Astrocyte (in vitro differentiated cells and primary cell): ENCODE measurements at regions not wholly inside any gene's neighbourhood (a gene's known extent, or its start where the extent isn't known, plus 50 kb on each side); places are given as distances from the start of the nearest gene placed in this dataset.

Experiments
- DNase-seq: peaks from one replicate; pipeline ENCODE4 v3.0.0-alpha.2; 2010; ENCODE audit warnings: low read depth
- FAIRE-seq: peaks from 2 replicates; lab custom pipeline; 2011; peaks lifted over from hg19 to GRCh38; lab: Jason Lieb, UNC
- H2AFZ ChIP-seq: 2 replicates; pipeline ENCODE4 v1.6.0; 2012; ENCODE audit warnings: low read depth, low read length, inconsistent platforms
- H3K27ac ChIP-seq: 2 replicates; pipeline ENCODE4 v1.5.1; 2011; ENCODE audit warnings: low read depth, low read length, inconsistent platforms
- H3K27me3 ChIP-seq: 2 replicates; pipeline ENCODE4 v1.6.0; 2011; ENCODE audit warnings: low read length, inconsistent platforms; ENCODE audit not compliant: insufficient read depth
- H3K36me3 ChIP-seq: 2 replicates; pipeline ENCODE4 v1.5.1; 2011; ENCODE audit warnings: low read length, inconsistent platforms; ENCODE audit not compliant: insufficient read depth
- H3K4me1 ChIP-seq: 2 replicates; pipeline ENCODE4 v1.5.1; 2011; ENCODE audit warnings: low read length, inconsistent platforms; ENCODE audit not compliant: insufficient read depth
- H3K4me2 ChIP-seq: 2 replicates; pipeline ENCODE4 v1.6.0; 2012; ENCODE audit warnings: low read length, inconsistent platforms
- H3K4me3 ChIP-seq: 2 replicates; pipeline ENCODE4 v1.5.1; 2011; ENCODE audit warnings: low read depth, mild to moderate bottlenecking, low read length, inconsistent platforms; ENCODE audit not compliant: insufficient read depth
- H3K79me2 ChIP-seq: 2 replicates; pipeline ENCODE4 v1.6.0; 2012; ENCODE audit warnings: mild to moderate bottlenecking, low read length, inconsistent platforms; ENCODE audit not compliant: insufficient read depth
- H3K9ac ChIP-seq: 2 replicates; pipeline ENCODE4 v1.6.0; 2012; ENCODE audit warnings: mild to moderate bottlenecking, low read length, inconsistent platforms
- H3K9me3 ChIP-seq: 2 replicates; pipeline ENCODE4 v1.5.1; 2012; ENCODE audit warnings: low read depth, mild to moderate bottlenecking, low read length, inconsistent platforms; ENCODE audit not compliant: insufficient read depth
- H4K20me1 ChIP-seq: 2 replicates; pipeline ENCODE4 v1.6.0; 2012; ENCODE audit warnings: low read length, inconsistent platforms; ENCODE audit not compliant: insufficient read depth
- H3K27ac Mint-ChIP-seq: one replicate; pipeline ENCODE4 v1.8.0; 2021; ENCODE audit warnings: mild to moderate bottlenecking, mixed read lengths; ENCODE audit not compliant: unreplicated experiment
- H3K27me3 Mint-ChIP-seq: one replicate; pipeline ENCODE4 v1.8.0; 2021; ENCODE audit warnings: low read depth, mixed read lengths; ENCODE audit not compliant: unreplicated experiment
- H3K36me3 Mint-ChIP-seq: one replicate; pipeline ENCODE4 v1.8.0; 2021; ENCODE audit warnings: low read depth, mixed read lengths; ENCODE audit not compliant: unreplicated experiment
- H3K4me1 Mint-ChIP-seq: one replicate; pipeline ENCODE4 v1.8.0; 2021; ENCODE audit warnings: low read depth, mixed read lengths; ENCODE audit not compliant: unreplicated experiment
- H3K4me3 Mint-ChIP-seq: one replicate; pipeline ENCODE4 v1.8.0; 2021; ENCODE audit warnings: mild to moderate bottlenecking, moderate library complexity, mixed read lengths; ENCODE audit not compliant: unreplicated experiment
- H3K9me3 Mint-ChIP-seq: one replicate; pipeline ENCODE4 v1.8.0; 2021; ENCODE audit warnings: mild to moderate bottlenecking, mixed read lengths; ENCODE audit not compliant: unreplicated experiment
- CTCF ChIP-seq: IDR thresholded peaks from 2 replicates; pipeline ENCODE4 v1.5.1; 2011; ENCODE audit warnings: low read depth, mild to moderate bottlenecking, inconsistent platforms, low read length, moderate library complexity; ENCODE audit not compliant: insufficient read depth
- EZH2 ChIP-seq: IDR thresholded peaks from 2 replicates; pipeline ENCODE4 v1.6.1; 2012; ENCODE audit warnings: mild to moderate bottlenecking, low read length, inconsistent platforms; ENCODE audit not compliant: insufficient read depth

GRCh38 chr6:6717953-6718352 lies 129.4 kb downstream of the LY86 start:
- H3K27ac ChIP-seq = no peak overlapping the region
- H3K4me3 ChIP-seq = no peak overlapping the region
- H3K9me3 Mint-ChIP-seq = no peaks in the 10 kb centered on the region
- no peak overlapping the region for H3K9ac ChIP-seq
- no peaks in the 10 kb centered on the region for H4K20me1 ChIP-seq
- H2AFZ ChIP-seq = no peak overlapping the region
- H3K4me3 Mint-ChIP-seq = no peak overlapping the region
- peaks cover 8% of the 10 kb centered on the region for H3K4me1 ChIP-seq
- H3K36me3 Mint-ChIP-seq = no peaks in the 10 kb centered on the region
- DNase-seq = no peak
- H3K9me3 ChIP-seq = no peaks in the 10 kb centered on the region
- no peak for FAIRE-seq
- H3K27ac Mint-ChIP-seq = no peak overlapping the region
- H3K27me3 Mint-ChIP-seq = peaks cover 13% of the 10 kb centered on the region
- peaks cover 8% of the 10 kb centered on the region for H3K4me1 Mint-ChIP-seq
- H3K27me3 ChIP-seq = peaks cover 2% of the 10 kb centered on the region
- no peaks in the 10 kb centered on the region for H3K79me2 ChIP-seq
- H3K4me2 ChIP-seq = no peak overlapping the region
- H3K36me3 ChIP-seq = no peaks in the 10 kb centered on the region
- no peak for TF ChIP-seq EZH2
- TF ChIP-seq CTCF = no peak

- Histone ChIP-seq H3K79me2 (no peaks in the 10 kb centered on the region), H3K9ac (no peak overlapping the region), H3K4me2 (no peak overlapping the region), H3K27me3 (peaks cover 2% of the 10 kb centered on the region), H3K36me3 (no peaks in the 10 kb centered on the region), H2AFZ (no peak overlapping the region), H3K4me3 (no peak overlapping the region), H3K4me1 (peaks cover 18% of the 10 kb centered on the region), H4K20me1 (no peaks in the 10 kb centered on the region), H3K9me3 (no peaks in the 10 kb centered on the region), H3K27ac (no peak overlapping the region)
- H3K27me3 Mint-ChIP-seq = peaks cover 14% of the 10 kb centered on the region
- peaks cover 11% of the 10 kb centered on the region for H3K4me1 Mint-ChIP-seq
- H3K36me3 Mint-ChIP-seq = no peaks in the 10 kb centered on the region
- FAIRE-seq (no peak), DNase-seq (no peak)
- H3K9me3 Mint-ChIP-seq = no peaks in the 10 kb centered on the region
- TF ChIP-seq CTCF (no peak), EZH2 (no peak)
- H3K4me3 Mint-ChIP-seq = no peak overlapping the region
- no peak overlapping the region for H3K27ac Mint-ChIP-seq
These were observed 133.1 kb downstream of the LY86 start for GRCh38 chr6:6721606-6722005.

- Histone ChIP-seq H3K27ac (no peak overlapping the region), H3K4me2 (no peak overlapping the region), H3K9me3 (no peaks in the 10 kb centered on the region), H3K27me3 (peaks cover 2% of the 10 kb centered on the region), H3K4me1 (peaks cover 18% of the 10 kb centered on the region), H4K20me1 (no peaks in the 10 kb centered on the region), H3K4me3 (no peak overlapping the region), H2AFZ (no peak overlapping the region), H3K36me3 (no peaks in the 10 kb centered on the region), H3K9ac (no peak overlapping the region), H3K79me2 (no peaks in the 10 kb centered on the region)
- Mint-ChIP-seq H3K9me3 (no peaks in the 10 kb centered on the region), H3K4me1 (peaks cover 11% of the 10 kb centered on the region), H3K4me3 (no peak overlapping the region), H3K27me3 (peaks cover 16% of the 10 kb centered on the region), H3K36me3 (no peaks in the 10 kb centered on the region), H3K27ac (no peak overlapping the region)
- no peak for TF ChIP-seq EZH2
- no peak for TF ChIP-seq CTCF
- DNase-seq = no peak
- FAIRE-seq = no peak
These were observed 133.7 kb downstream of the LY86 start for GRCh38 chr6:6722195-6722594.
